GM21786 (cell line): ENCODE measurements at regions not wholly inside any gene's neighbourhood (a gene's known extent, or its start where the extent isn't known, plus 50 kb on each side); places are given as distances from the start of the nearest gene placed in this dataset.

ENCODE experiments used
- ATAC-seq: cut with Tn5 transposase; IDR thresholded peaks from one replicate; pipeline ENCODE4 v1.9.1; 2021; ENCODE audit not compliant: unreplicated experiment

- no peak for ATAC-seq
These were observed 225.9 kb downstream of the TTLL7 start for GRCh38 chr1:83773059-83773458.

- ATAC-seq, result no peak
These were observed 228.6 kb downstream of the TTLL7 start for GRCh38 chr1:83770319-83770661.

- ATAC-seq, result no peak
These were observed 229.2 kb downstream of the TTLL7 start for GRCh38 chr1:83769594-83770318.

- ATAC-seq, result no peak
These were observed 229.9 kb downstream of the TTLL7 start for GRCh38 chr1:83769072-83769471.

GRCh38 chr1:83766241-83766691 lies 232.7 kb downstream of the TTLL7 start:
- no peak for ATAC-seq

- ATAC-seq, result no peak
These were observed 233.8 kb downstream of the TTLL7 start for GRCh38 chr1:83765125-83765524.

GRCh38 chr1:83764209-83764608 lies 234.7 kb downstream of the TTLL7 start:
- no peak for ATAC-seq

GRCh38 chr1:83763361-83764095 lies 235.4 kb downstream of the TTLL7 start:
- no peak for ATAC-seq

- no peak for ATAC-seq
These were observed 236.5 kb downstream of the TTLL7 start for GRCh38 chr1:83762416-83762815.

GRCh38 chr1:83762039-83762365 lies 236.9 kb downstream of the TTLL7 start:
- ATAC-seq, result no peak

GRCh38 chr1:83761167-83762038 lies 237.5 kb downstream of the TTLL7 start:
- ATAC-seq, result peak; percentile 99

GRCh38 chr1:83760226-83761021 lies 238.5 kb downstream of the TTLL7 start:
- ATAC-seq, result peak; percentile 17

GRCh38 chr1:83756984-83757717 lies 241.8 kb downstream of the TTLL7 start:
- ATAC-seq, result no peak

- no peak for ATAC-seq
These were observed 247.3 kb downstream of the TTLL7 start for GRCh38 chr1:83751602-83752001.

GRCh38 chr1:83750201-83750600 lies 248.7 kb downstream of the TTLL7 start:
- no peak for ATAC-seq

- ATAC-seq, result no peak
These were observed 251.0 kb downstream of the TTLL7 start for GRCh38 chr1:83747853-83748482.

- peak; percentile 82 for ATAC-seq
These were observed 252.7 kb downstream of the TTLL7 start for GRCh38 chr1:83746234-83746633.

- no peak for ATAC-seq
These were observed 256.5 kb downstream of the TTLL7 start for GRCh38 chr1:83742446-83742845.

- no peak for ATAC-seq
These were observed 257.2 kb downstream of the TTLL7 start for GRCh38 chr1:83741770-83742169.

GRCh38 chr1:83741348-83741747 lies 257.6 kb downstream of the TTLL7 start:
- no peak for ATAC-seq
